GM12878 (cell line): ENCODE measurements at regions not wholly inside any gene's neighbourhood (a gene's known extent, or its start where the extent isn't known, plus 50 kb on each side); places are given as distances from the start of the nearest gene placed in this dataset.
"Not testable (repeated sequence)": the region's sequence is repeated elsewhere in the genome, so short reads cannot be mapped to it uniquely, and the experiment has no call there.

Source experiments
- ATAC-seq: fragments of 200-7000 bp; cut with Tn5 transposase; 3 replicates; pipeline ENCODE4 v1.9.1; 2020; ENCODE audit warnings: mild to moderate bottlenecking, moderate library complexity
- BruUV-seq: library from RNA; stranded (reverse); fragments of 400-500 nt; replicated peaks from 2 replicates; lab custom pipeline; 2021; lab: Mats Ljungman, UMichigan
- CTCF ChIA-PET: fragments of 300-600 bp; sonication (Branson Sonifier 250); formaldehyde crosslinking; extraction: SDS; loops from one replicate; lab custom pipeline; 2021; ENCODE audit warnings: inconsistent platforms; lab: Yijun Ruan, JAX
- POLR2A ChIA-PET: fragments of 350-600 bp; formaldehyde crosslinking; extraction: SDS; loops from one replicate; lab custom pipeline; 2021; ENCODE audit warnings: inconsistent platforms; lab: Charles Lee
- RAD21 ChIA-PET: fragments of 300-600 bp; sonication (Branson Sonifier 250); formaldehyde crosslinking; loops from one replicate; lab custom pipeline; 2023; ENCODE audit warnings: antibody characterized with exemption; ENCODE audit not compliant: unreplicated experiment; lab: Charles Lee
- SMC1A ChIA-PET: fragments of 300-600 bp; sonication (Branson Sonifier 250); formaldehyde crosslinking; loops from one replicate; lab custom pipeline; 2023; ENCODE audit not compliant: unreplicated experiment, uncharacterized antibody; lab: Charles Lee
- DNase-seq: peaks from one replicate; pipeline ENCODE4 v3.0.0-alpha.2; 2011; ENCODE audit warnings: low read depth, low spot score
- FAIRE-seq: peaks from 3 replicates; lab custom pipeline; 2011; peaks lifted over from hg19 to GRCh38; lab: Jason Lieb, UNC
- H2AFZ ChIP-seq: 2 replicates; pipeline ENCODE4 v1.6.0; 2011; ENCODE audit warnings: low read depth, low read length, control low read depth; ENCODE audit not compliant: control insufficient read depth
- H3K27ac ChIP-seq: 2 replicates; pipeline ENCODE4 v1.5.1; 2011; ENCODE audit warnings: control low read depth; ENCODE audit not compliant: control insufficient read depth, insufficient read depth
- H3K27me3 ChIP-seq, 2 experiments: replicated peaks in 1 of 2; 2 replicates each; pipeline versions ENCODE4 v1.6.0 to v1.6.1; 2011; ENCODE audit warnings: low read length in 1 of 2; ENCODE audit not compliant: control insufficient read depth in 2 of 2, insufficient read depth in 2 of 2
- H3K36me3 ChIP-seq, 2 experiments: 2 replicates each; pipeline ENCODE4 v1.5.1; 2011; ENCODE audit warnings: low read length in 1 of 2; ENCODE audit not compliant: control insufficient read depth in 2 of 2, insufficient read depth in 2 of 2
- H3K4me1 ChIP-seq: 2 replicates; pipeline ENCODE4 v1.6.1; 2011; ENCODE audit warnings: mild to moderate bottlenecking, low read length, moderate library complexity, mixed read lengths; ENCODE audit not compliant: control insufficient read depth, insufficient read depth
- H3K4me2 ChIP-seq: 2 replicates; pipeline ENCODE4 v1.6.0; 2011; ENCODE audit warnings: control low read depth; ENCODE audit not compliant: control insufficient read depth, insufficient read depth
- H3K4me3 ChIP-seq: fragments of 200-600 bp; sonication (generic); 2 replicates; pipeline ENCODE4 v1.5.1; 2016
- H3K79me2 ChIP-seq: 2 replicates; pipeline ENCODE4 v1.6.0; 2011; ENCODE audit warnings: low read length; ENCODE audit not compliant: control insufficient read depth, insufficient read depth
- H3K9ac ChIP-seq: 2 replicates; pipeline ENCODE4 v1.8.0; 2011; ENCODE audit warnings: low read length, control low read depth, mixed read lengths; ENCODE audit not compliant: control insufficient read depth, insufficient read depth
- H3K9me3 ChIP-seq: replicated peaks from 3 replicates; pipeline ENCODE4 v1.5.1; 2011; ENCODE audit warnings: mild to moderate bottlenecking, low read length; ENCODE audit not compliant: control insufficient read depth, insufficient read depth
- H4K20me1 ChIP-seq: 2 replicates; pipeline ENCODE4 v1.6.0; 2011; ENCODE audit not compliant: control insufficient read depth, insufficient read depth
- BCL3 ChIP-seq: IDR thresholded peaks from 2 replicates; pipeline ENCODE4 v1.6.1; 2011; ENCODE audit warnings: borderline replicate concordance, low read depth, mild to moderate bottlenecking, moderate library complexity, low read length; ENCODE audit not compliant: insufficient read depth, poor library complexity, severe bottlenecking
- IKZF2 ChIP-seq, 2 experiments: fragments of 450-650 bp; IDR thresholded peaks; 2 replicates each; pipeline ENCODE4 v1.6.1; 2017; ENCODE audit warnings: mild to moderate bottlenecking in 2 of 2, moderate library complexity in 2 of 2
- MLLT1 ChIP-seq: fragments of 450-650 bp; IDR thresholded peaks from 2 replicates; pipeline ENCODE4 v1.6.1; 2016; ENCODE audit warnings: mild to moderate bottlenecking
- NFYB ChIP-seq: IDR thresholded peaks from 2 replicates; pipeline ENCODE4 v1.6.1; 2011; ENCODE audit warnings: low read depth, mild to moderate bottlenecking, low read length, improper control_type of control experiment, moderate library complexity; ENCODE audit not compliant: insufficient read depth
- NR2F1 ChIP-seq: fragments of 450-650 bp; conservative IDR thresholded peaks from 2 replicates; pipeline ENCODE4 v1.6.1; 2017; ENCODE audit warnings: mild to moderate bottlenecking
- POLR2A ChIP-seq: IDR thresholded peaks from 2 replicates; pipeline ENCODE4 v1.6.1; 2011; ENCODE audit warnings: low read depth, mild to moderate bottlenecking, low read length
- RUNX3 ChIP-seq: IDR thresholded peaks from 2 replicates; pipeline ENCODE4 v1.6.1; 2012; ENCODE audit warnings: low read length, inconsistent platforms
- ZBTB11 ChIP-seq: fragments of 450-650 bp; formaldehyde crosslinking; IDR thresholded peaks from 2 replicates; pipeline ENCODE4 v1.5.0; 2022; ENCODE audit warnings: mild to moderate bottlenecking, missing genetic modification characterization
- WGBS: methylation state at CpG from one replicate; pipeline ENCODE4 v1.1.6; 2016; ENCODE audit warnings: low lambda C conversion rate; ENCODE audit not compliant: insufficient replicate concordance, insufficient coverage; ENCODE audit errors: missing lambda C conversion rate; 5-methylcytosine and 5-hydroxymethylcytosine counted together
- in situ Hi-C: fragments of 300-500 bp; cut with MboI; formaldehyde crosslinking; loops from 9 replicates; pipeline ENCODE4 v1.14.3; 2018; ENCODE audit warnings: mixed read lengths
- intact Hi-C: fragments of 100-400 bp; cut with micrococcal nuclease; formaldehyde crosslinking; loops from one replicate; pipeline ENCODE4 v1.14.2; 2022; ENCODE audit not compliant: unreplicated experiment

- intact Hi-C loops (no loop called here), in situ Hi-C loops (no loop called here)
- no peak overlapping the region for H3K9ac ChIP-seq
- FAIRE-seq, result no peak
- no TSS peak for BruUV-seq
- no peak overlapping the region for H3K4me2 ChIP-seq
- RAD21 ChIA-PET, result no interaction called here
- no peaks in the 10 kb centered on the region for H4K20me1 ChIP-seq
- no peak overlapping the region for H3K27ac ChIP-seq
- no peaks in the 10 kb centered on the region for H3K36me3 ChIP-seq
- no peaks in the 10 kb centered on the region for H3K79me2 ChIP-seq
- ATAC-seq, result no peak
- POLR2A ChIA-PET, result no interaction called here
- no peaks in the 10 kb centered on the region for H3K27me3 ChIP-seq
- SMC1A ChIA-PET, result interaction anchor here (1.3 kb wide), 1 partner anchor 14 kb away, joined by 4 read pairs; no protein-coding TSS in a partner anchor
- H3K9me3 ChIP-seq, result no peaks in the 10 kb centered on the region
- CTCF ChIA-PET, result no interaction called here
- no peak for TF ChIP-seq ZBTB11 (CRISPR knock-in tag)
- no peak for TF ChIP-seq MLLT1
- no peak for TF ChIP-seq BCL3
- TF ChIP-seq NR2F1, result no peak
- no peak for TF ChIP-seq NFYB
- TF ChIP-seq IKZF2 (IDR thresholded peaks at IDR 0.05), result no peak
- no peak for TF ChIP-seq RUNX3
- no peak for TF ChIP-seq POLR2A
- H3K4me3 ChIP-seq, result no peak overlapping the region
- H2AFZ ChIP-seq, result no peak overlapping the region
- DNase-seq, result no peak
- H3K4me1 ChIP-seq, result no peaks in the 10 kb centered on the region
- 53% methylated on average over 7 of the region's 7 CpGs for WGBS
Observed at GRCh38 chr9:25733336-25733982, 55.2 kb upstream of the TUSC1 start.

DNA sequence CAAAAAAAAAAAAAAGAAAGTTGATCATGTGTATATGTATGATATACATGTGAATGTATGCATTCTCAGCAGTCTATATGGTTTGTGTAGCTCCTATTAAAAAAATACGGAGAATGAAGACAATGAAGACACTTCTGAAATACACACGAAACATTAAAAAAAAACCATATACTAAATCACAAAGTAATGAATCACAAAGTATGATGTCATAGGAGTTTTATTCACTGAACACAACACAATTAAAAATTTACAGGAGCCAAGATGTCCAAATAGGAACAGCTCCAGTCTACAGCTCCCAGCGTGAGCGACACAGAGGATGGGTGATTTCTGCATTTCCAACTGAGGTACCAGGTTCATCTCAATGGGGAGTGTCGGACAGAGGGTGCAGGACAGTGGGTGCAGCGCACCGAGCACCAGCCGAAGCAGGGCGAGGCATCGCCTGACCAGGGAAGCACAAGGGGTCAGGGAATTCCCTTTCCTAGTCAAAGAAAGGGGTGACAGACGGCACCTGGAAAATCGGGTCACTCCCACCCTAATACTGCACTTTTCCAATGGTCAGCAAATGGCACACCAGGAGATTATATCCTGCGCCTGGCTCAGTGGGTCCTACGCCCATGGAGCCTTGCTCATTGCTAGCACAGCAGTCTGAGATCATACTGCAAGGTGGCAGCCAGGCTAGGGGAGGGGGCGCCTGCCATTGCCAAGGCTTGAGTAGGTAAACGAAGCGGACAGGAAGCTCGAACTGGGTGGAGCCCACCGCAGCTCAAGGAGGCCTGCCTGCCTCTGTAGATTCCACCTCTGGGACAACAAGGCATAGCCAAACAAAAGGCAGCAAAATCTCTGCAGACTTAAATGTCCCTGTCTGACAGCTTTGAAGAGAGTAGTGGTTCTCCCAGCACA lies 53.9 kb upstream of the TUSC1 start:
- SMC1A ChIA-PET, result interaction anchor here (1.8 kb wide), 1 partner anchor 12 kb away, joined by 3 read pairs; no protein-coding TSS in a partner anchor
- DNase-seq, H3K9ac ChIP-seq, H3K79me2 ChIP-seq, RAD21 ChIA-PET, H3K4me2 ChIP-seq, H4K20me1 ChIP-seq, H2AFZ ChIP-seq, H3K4me3 ChIP-seq, BruUV-seq, CTCF ChIA-PET, ATAC-seq, in situ Hi-C loops, H3K27ac ChIP-seq, intact Hi-C loops, H3K36me3 ChIP-seq, POLR2A ChIA-PET, H3K4me1 ChIP-seq, H3K27me3 ChIP-seq, H3K9me3 ChIP-seq, FAIRE-seq: not testable (repeated sequence)
- WGBS, result 45% methylated on average over 19 of the region's 19 CpGs
